ENCODE measurements at regions not wholly inside any gene's neighbourhood (a gene's known extent, or its start where the extent isn't known, plus 50 kb on each side); places are given as distances from the start of the nearest gene placed in this dataset.
"Not testable (repeated sequence)": the region's sequence is repeated elsewhere in the genome, so short reads cannot be mapped to it uniquely, and the experiment has no call there.

- no peak for DNase-seq (ENCODE audit: low spot score)
Measured at GRCh38 chr4:19214591-19215186, 1037.0 kb upstream of the SLIT2 start.

- no peak for DNase-seq (ENCODE audit: low spot score)
Measured at GRCh38 chr4:19213388-19213787, 1038.3 kb upstream of the SLIT2 start.

DNA sequence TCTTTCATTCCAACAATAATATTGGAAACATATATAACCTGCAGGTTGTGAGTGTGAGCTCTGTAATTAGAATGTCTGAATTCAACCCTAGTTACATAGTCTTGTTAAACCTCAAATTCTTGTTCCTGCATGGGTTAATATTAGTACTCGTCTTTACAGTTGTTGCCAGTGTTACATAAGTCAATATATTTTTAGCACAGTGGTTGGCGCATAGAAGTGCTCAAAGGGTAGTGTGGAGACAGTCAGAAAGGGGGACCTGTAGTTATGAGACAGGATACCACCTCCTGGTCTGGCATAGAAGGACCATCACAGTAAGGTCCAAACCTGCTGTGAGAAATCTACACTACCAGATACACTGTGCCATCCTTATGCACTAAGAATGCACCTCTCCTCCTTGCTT, 1045.9 kb upstream of the SLIT2 start:
- DNase-seq (ENCODE audit: low spot score), result no peak

DNA sequence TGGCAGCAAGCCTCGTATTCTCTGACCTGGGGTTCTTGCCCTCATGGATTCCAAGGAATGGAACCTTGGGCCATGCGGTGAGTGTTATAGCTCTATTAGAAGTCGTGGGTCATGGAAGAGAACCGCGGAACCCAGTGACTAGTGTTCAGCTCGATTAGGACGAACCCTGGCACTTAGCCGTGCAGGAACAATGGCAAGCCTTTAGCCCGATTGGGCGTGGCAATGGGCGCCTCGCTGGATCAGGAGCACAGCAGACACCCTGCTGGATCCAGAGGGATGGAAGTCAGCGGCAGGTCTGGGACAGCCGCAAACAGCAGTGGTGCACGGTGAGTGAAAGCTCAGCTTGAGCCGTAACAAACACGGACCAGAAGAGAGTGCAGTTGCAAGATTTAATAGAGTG, 1053.9 kb upstream of the SLIT2 start:
- DNase-seq (ENCODE audit: low spot score), result not testable (repeated sequence)

DNA sequence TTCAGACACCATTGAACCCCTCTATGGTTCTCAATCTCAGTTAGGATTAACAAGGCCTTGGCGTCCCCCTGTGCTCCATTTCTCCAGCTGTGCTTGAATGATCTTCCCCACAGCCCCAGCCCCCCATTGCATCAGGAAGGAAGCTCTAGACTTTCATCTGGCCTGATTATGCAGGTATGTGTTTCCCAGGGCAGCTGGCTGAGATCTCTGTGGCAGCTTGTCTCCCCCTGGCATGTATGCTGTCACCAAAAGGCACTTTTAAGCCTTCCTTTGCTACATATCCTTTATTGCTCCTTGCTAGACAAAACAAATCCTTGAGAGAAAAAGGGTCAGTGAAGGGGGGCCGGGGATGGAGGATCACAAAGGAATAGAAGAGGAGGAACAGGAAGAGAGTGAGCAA, 1056.0 kb upstream of the SLIT2 start:
- DNase-seq (ENCODE audit: low spot score), result no peak

DNA sequence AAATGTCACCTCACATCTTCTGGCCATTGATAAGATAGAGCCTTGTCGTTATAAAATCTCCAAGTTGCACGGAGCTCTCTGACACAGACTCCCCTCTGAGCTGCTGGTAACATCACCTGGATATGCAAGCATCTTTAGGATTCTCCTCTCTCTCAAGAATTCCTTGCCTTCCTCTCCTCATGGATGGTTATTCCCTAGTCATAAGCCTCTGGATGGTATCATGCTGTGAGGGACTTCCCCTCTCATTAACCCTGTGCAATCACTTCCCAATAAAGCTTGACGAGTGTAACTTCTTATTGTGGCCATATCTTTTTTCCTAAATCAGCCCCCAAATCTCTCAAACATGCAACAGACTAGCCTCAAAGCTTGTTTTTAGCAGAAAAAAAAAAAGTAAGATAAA, 1057.0 kb upstream of the SLIT2 start:
- DNase-seq (ENCODE audit: low spot score), result no peak

DNA sequence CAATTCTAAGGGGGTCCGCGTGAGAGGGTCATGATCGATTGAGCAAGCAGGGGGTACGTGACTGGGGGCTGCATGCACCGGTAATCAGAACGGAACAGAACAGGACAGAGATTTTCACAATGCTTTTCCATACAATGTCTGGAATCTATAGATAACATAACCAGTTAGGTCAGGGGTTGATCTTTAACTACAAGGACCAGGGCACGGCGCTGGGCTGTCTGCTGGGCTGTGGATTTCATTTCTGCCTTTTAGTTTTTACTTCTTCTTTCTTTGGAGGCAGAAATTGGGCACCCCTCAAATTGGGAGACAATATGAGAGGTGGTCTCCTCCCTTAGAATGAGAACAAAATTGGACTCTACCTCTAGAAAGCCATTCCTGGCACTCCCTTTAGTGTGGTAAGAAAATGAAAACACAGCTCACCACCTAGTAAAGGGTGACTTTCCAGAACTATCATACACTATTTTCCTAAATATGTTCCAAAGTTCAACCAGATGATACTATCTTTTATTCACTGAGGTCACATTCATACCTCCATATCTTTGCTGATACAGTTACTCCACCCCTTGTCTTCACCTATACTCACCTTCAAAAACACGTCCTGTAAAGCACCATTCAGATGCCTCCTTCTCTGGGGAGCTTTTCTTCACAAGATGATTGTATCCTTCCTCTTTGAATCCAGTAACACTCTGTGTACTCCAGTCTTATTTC, 1058.3 kb upstream of the SLIT2 start:
- DNase-seq (ENCODE audit: low spot score), result no peak

GRCh38 chr4:19191979-19192650, 1059.6 kb upstream of the SLIT2 start:
- DNase-seq (ENCODE audit: low spot score), result no peak

GRCh38 chr4:19187691-19188090, 1064.0 kb upstream of the SLIT2 start:
- DNase-seq (ENCODE audit: low spot score), result no peak

DNA sequence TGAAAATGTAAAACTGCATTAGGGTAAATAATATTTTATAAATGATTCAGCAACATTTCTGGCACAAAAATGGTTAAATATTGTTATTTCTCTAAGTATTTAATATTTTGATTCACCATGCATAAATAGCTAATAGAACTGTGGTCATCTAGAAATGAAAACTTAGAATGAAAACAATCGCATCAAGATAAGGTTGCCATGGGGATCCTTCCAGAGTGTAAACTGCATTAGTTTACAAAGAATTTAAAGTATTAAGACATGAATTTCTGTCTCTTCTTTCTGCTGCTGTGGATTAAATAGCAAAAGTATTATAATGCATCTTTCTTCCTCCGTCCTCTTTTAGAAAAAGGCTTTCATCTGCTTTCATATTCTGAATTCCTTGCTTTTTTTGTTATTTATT, 1064.6 kb upstream of the SLIT2 start:
- no peak for DNase-seq (ENCODE audit: low spot score)

DNA sequence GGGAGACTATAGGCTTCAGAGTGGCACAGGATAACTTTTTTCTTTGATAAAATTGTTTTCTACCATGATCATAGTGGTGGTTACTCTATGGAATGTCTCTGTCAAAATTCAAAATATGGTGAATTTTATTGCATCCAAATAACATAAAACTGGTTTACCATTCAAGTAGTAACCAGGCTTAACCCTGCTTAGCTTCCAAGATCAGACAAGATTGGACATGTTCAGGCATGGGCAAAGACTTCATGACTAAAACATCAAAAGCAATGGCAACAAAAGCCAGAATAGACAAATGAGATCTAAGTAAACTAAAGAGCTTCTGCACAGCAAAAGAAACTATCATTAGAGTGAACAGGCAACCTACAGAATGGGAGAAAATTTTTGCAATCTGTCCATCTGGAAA, 1070.1 kb upstream of the SLIT2 start:
- DNase-seq (ENCODE audit: low spot score), result not testable (repeated sequence)

DNA sequence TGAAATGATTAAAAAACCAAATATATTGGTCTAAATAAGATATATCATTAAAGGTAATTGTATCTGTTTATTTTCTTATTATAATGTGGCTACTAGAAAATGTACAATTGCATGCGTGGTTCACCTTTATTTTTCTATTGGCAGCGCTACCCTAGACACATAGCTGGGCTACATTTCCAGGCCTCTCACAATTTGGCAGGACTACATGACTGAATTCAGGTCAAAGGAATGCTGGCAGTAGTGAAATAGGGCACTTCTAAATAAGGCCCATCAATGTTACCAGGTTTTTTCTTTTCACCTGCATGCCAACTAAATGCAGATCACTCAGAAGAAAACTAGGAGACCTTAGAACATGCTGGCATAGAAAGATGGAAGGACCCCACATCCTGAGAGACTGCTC, 1072.9 kb upstream of the SLIT2 start:
- DNase-seq (ENCODE audit: low spot score), result no peak

- DNase-seq (ENCODE audit: low spot score), result no peak
Measured at GRCh38 chr4:19177616-19178015, 1074.1 kb upstream of the SLIT2 start.

- no peak for DNase-seq (ENCODE audit: low spot score)
Measured at GRCh38 chr4:19171832-19172231, 1079.9 kb upstream of the SLIT2 start.

GRCh38 chr4:19167311-19167710, 1084.4 kb upstream of the SLIT2 start:
- no peak for DNase-seq (ENCODE audit: low spot score)

- no peak for DNase-seq (ENCODE audit: low spot score)
Measured at GRCh38 chr4:19164334-19164733, 1087.4 kb upstream of the SLIT2 start.

- no peak for DNase-seq (ENCODE audit: low spot score)
Measured at GRCh38 chr4:19159874-19160273, 1091.8 kb upstream of the SLIT2 start.

GRCh38 chr4:19158107-19158809, 1093.4 kb upstream of the SLIT2 start:
- DNase-seq (ENCODE audit: low spot score), result no peak

GRCh38 chr4:19156786-19157185, 1094.9 kb upstream of the SLIT2 start:
- no peak for DNase-seq (ENCODE audit: low spot score)

GRCh38 chr4:19155568-19155967, 1096.1 kb upstream of the SLIT2 start:
- DNase-seq (ENCODE audit: low spot score), result no peak

GRCh38 chr4:19154267-19154666, 1097.4 kb upstream of the SLIT2 start:
- not testable (repeated sequence) for DNase-seq (ENCODE audit: low spot score)

DNA sequence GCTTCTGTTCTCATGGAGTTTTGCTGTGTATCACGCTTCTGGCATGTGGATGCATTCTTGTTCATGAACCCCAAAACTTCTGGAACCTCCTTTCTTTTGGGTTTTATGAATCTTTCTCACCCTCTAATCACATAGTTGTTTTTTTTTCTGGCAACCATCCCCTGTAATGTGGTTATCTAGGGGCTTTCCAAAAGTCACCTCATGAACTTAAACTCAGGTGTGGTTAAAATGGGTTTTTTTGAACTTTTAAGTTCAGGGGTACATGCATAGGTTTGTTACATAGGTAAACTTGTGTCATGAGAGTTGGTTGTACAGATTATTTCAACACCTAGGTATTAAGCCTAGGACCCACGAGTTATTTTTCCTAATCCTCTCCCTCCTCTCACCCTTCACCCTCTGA, 1099.4 kb upstream of the SLIT2 start:
- DNase-seq (ENCODE audit: low spot score), result no peak

GRCh38 chr4:19151684-19152083, 1100.0 kb upstream of the SLIT2 start:
- no peak for DNase-seq (ENCODE audit: low spot score)

All from HuH-7.5 (cell line).